Adrenal gland (tissue), 5 donors: ENCODE measurements at regions not wholly inside any gene's neighbourhood (a gene's known extent, or its start where the extent isn't known, plus 50 kb on each side); places are given as distances from the start of the nearest gene placed in this dataset.

ENCODE experiments used
- CTCF ChIP-seq, 6 experiments: fragments of 450-650 bp in 4 of 6; fragments of 200-600 bp in 2 of 6; sonication (generic) in 1 of 6; IDR thresholded peaks; 1 replicate in 5 of 6; 2 replicates in 1 of 6; pipeline versions ENCODE4 v1.5.1 to v1.8.0; 2016 to 2021; ENCODE audit warnings: antibody characterized with exemption in 6 of 6, mild to moderate bottlenecking in 2 of 6, moderate library complexity in 1 of 6
- POLR2A ChIP-seq, 2 donors: fragments of 450-650 bp; IDR thresholded peaks; one replicate each; pipeline ENCODE4 v1.6.1; 2017; ENCODE audit warnings: antibody characterized with exemption in 2 of 2, mild to moderate bottlenecking in 2 of 2, moderate library complexity in 1 of 2
- donor health status: DM: no; HTN: no; CAD: no.

GRCh38 chr4:158094413-158095134, 78.3 kb downstream of the GASK1B start:
- TF ChIP-seq CTCF (IDR thresholded peaks at IDR 0.05): no peak
- no peak for TF ChIP-seq POLR2A (IDR thresholded peaks at IDR 0.05)
